ENCODE measurements at regions not wholly inside any gene's neighbourhood (a gene's known extent, or its start where the extent isn't known, plus 50 kb on each side); places are given as distances from the start of the nearest gene placed in this dataset.

DNA sequence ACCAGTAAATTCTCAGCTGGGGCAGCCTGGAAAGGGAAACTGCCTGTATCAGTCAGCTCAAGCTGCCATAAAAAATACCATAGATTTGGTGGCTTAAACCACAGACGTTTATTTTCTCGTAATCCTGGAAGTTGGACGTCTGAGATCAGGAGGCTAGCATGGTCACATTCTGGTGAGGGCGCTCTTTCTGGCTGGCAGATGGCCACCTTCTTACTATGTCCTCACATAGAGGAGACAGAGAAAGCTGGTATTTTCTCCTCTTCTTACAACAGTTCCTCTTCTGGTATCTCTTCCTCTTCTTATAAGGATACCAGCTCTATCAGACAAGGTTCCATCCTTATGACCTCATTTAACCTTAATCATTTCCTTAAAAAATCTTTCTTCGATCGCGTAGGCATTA lies 50.5 kb upstream of the RFX3 start:
- Histone ChIP-seq H3K27ac (ENCODE audit: low read length) (no peak overlapping the region), H3K9me3 (ENCODE audit: control insufficient read depth, insufficient read depth, low read depth, low read length) (no peaks in the 10 kb centered on the region), H3K27me3 (ENCODE audit: control insufficient read depth, insufficient read depth, low read length) (no peaks in the 10 kb centered on the region), H3K4me1 (ENCODE audit: control insufficient read depth, insufficient read depth, low read length) (no peaks in the 10 kb centered on the region), H3K36me3 (ENCODE audit: control insufficient read depth, insufficient read depth, low read length) (no peaks in the 10 kb centered on the region), H3K4me3 (ENCODE audit: low read depth in 2 of 2, low read length in 2 of 2) (no peak overlapping the region)
- ATAC-seq (no peak), DNase-seq (ENCODE audit: low read depth, low spot score) (no peak)
- ChIA-PET CTCF (no interaction called here), POLR2A (no interaction called here)
- TF ChIP-seq SIN3A (IDR thresholded peaks at IDR 0.05; ENCODE audit: borderline replicate concordance, insufficient read depth, low read depth, low read length) (no peak), TCF7L2 (IDR thresholded peaks at IDR 0.05; ENCODE audit: low read depth, low read length) (no peak), POLR2AphosphoS5 (IDR thresholded peaks at IDR 0.05; ENCODE audit: low read depth, low read length) (no peak)
- TF ChIP-seq, protein P1, sequence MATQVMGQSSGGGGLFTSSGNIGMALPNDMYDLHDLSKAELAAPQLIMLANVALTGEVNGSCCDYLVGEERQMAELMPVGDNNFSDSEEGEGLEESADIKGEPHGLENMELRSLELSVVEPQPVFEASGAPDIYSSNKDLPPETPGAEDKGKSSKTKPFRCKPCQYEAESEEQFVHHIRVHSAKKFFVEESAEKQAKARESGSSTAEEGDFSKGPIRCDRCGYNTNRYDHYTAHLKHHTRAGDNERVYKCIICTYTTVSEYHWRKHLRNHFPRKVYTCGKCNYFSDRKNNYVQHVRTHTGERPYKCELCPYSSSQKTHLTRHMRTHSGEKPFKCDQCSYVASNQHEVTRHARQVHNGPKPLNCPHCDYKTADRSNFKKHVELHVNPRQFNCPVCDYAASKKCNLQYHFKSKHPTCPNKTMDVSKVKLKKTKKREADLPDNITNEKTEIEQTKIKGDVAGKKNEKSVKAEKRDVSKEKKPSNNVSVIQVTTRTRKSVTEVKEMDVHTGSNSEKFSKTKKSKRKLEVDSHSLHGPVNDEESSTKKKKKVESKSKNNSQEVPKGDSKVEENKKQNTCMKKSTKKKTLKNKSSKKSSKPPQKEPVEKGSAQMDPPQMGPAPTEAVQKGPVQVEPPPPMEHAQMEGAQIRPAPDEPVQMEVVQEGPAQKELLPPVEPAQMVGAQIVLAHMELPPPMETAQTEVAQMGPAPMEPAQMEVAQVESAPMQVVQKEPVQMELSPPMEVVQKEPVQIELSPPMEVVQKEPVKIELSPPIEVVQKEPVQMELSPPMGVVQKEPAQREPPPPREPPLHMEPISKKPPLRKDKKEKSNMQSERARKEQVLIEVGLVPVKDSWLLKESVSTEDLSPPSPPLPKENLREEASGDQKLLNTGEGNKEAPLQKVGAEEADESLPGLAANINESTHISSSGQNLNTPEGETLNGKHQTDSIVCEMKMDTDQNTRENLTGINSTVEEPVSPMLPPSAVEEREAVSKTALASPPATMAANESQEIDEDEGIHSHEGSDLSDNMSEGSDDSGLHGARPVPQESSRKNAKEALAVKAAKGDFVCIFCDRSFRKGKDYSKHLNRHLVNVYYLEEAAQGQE (IDR thresholded peaks at IDR 0.05; ENCODE audit: insufficient read depth in 1 of 2, low read depth in 2 of 2, low read length in 1 of 2): no peak
- TF ChIP-seq, protein P2, sequence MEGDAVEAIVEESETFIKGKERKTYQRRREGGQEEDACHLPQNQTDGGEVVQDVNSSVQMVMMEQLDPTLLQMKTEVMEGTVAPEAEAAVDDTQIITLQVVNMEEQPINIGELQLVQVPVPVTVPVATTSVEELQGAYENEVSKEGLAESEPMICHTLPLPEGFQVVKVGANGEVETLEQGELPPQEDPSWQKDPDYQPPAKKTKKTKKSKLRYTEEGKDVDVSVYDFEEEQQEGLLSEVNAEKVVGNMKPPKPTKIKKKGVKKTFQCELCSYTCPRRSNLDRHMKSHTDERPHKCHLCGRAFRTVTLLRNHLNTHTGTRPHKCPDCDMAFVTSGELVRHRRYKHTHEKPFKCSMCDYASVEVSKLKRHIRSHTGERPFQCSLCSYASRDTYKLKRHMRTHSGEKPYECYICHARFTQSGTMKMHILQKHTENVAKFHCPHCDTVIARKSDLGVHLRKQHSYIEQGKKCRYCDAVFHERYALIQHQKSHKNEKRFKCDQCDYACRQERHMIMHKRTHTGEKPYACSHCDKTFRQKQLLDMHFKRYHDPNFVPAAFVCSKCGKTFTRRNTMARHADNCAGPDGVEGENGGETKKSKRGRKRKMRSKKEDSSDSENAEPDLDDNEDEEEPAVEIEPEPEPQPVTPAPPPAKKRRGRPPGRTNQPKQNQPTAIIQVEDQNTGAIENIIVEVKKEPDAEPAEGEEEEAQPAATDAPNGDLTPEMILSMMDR (IDR thresholded peaks at IDR 0.05): no peak
- in situ Hi-C loops (cut with HindIII; ENCODE audit: low pct_unique_long_range_greater_than_20kb, low sequenced_read_pairs): no loop called here
- BruUV-seq (replicated peaks): no TSS peak
- intact Hi-C loops (cut with micrococcal nuclease; ENCODE audit: unreplicated experiment): no loop called here

GRCh38 chr9:3575821-3576220 lies 50.0 kb upstream of the RFX3 start:
- DNase-seq (ENCODE audit: low read depth, low spot score) (no peak), ATAC-seq (no peak)
- H3K4me1 ChIP-seq (ENCODE audit: control insufficient read depth, insufficient read depth, low read length): no peaks in the 10 kb centered on the region
- in situ Hi-C loops (cut with HindIII; ENCODE audit: low pct_unique_long_range_greater_than_20kb, low sequenced_read_pairs) (no loop called here), intact Hi-C loops (cut with micrococcal nuclease; ENCODE audit: unreplicated experiment) (no loop called here)
- ChIA-PET POLR2A (no interaction called here), CTCF (no interaction called here)
- H3K27ac ChIP-seq (ENCODE audit: low read length): no peak overlapping the region
- H3K4me3 ChIP-seq (ENCODE audit: low read depth in 2 of 2, low read length in 2 of 2): no peak overlapping the region
- TF ChIP-seq, protein P1 (IDR thresholded peaks at IDR 0.05; ENCODE audit: insufficient read depth in 1 of 2, low read depth in 2 of 2, low read length in 1 of 2): no peak
- no peak for TF ChIP-seq POLR2AphosphoS5 (IDR thresholded peaks at IDR 0.05; ENCODE audit: low read depth, low read length)
- no peak for TF ChIP-seq TCF7L2 (IDR thresholded peaks at IDR 0.05; ENCODE audit: low read depth, low read length)
- TF ChIP-seq, protein P2 (IDR thresholded peaks at IDR 0.05): no peak
- no peak for TF ChIP-seq SIN3A (IDR thresholded peaks at IDR 0.05; ENCODE audit: borderline replicate concordance, insufficient read depth, low read depth, low read length)
- no peaks in the 10 kb centered on the region for H3K36me3 ChIP-seq (ENCODE audit: control insufficient read depth, insufficient read depth, low read length)
- no TSS peak for BruUV-seq (replicated peaks)
- H3K27me3 ChIP-seq (ENCODE audit: control insufficient read depth, insufficient read depth, low read length): no peaks in the 10 kb centered on the region
- no peaks in the 10 kb centered on the region for H3K9me3 ChIP-seq (ENCODE audit: control insufficient read depth, insufficient read depth, low read depth, low read length)
